ENCODE measurements at regions not wholly inside any gene's neighbourhood (a gene's known extent, or its start where the extent isn't known, plus 50 kb on each side); places are given as distances from the start of the nearest gene placed in this dataset.

DNA sequence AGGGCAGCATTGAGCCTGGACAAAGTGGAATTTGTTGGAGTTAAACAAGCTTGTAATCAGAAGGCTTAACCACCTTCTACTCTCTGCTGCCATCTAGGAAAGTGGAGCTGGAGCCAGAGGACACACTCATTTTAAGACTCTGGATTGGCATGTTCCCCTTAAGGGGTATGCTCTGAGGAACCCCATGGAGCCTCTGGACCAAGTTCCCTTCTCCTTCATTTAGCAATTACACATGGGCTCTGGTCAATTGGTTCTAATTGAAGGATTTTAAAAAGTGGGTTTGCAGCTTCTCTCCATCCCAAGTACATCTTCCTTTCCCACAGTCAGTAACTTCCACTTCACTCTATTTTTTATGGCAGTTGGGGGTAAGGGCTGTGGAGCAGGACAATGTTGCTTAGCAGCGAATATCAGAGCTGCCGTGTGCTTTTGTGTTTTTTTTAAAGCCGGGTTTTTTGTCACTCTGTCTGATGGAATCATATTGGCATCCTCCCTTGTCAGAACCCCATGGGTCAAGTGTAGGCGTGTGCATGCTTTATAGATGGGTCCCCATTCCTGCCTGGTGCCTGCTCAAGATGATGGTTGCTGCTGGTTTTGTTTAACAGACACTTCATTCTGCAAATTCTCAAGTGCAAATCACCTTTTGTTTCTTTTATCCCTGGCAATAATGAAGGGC is 330.7 kb upstream of the ADAMTSL1 start:
- no peaks in the 10 kb centered on the region for H3K4me1 ChIP-seq
- no peak overlapping the region for H3K27ac ChIP-seq
- peak; percentile 35 for ATAC-seq
- H3K4me3 ChIP-seq = no peak overlapping the region
- TF ChIP-seq, protein P1, sequence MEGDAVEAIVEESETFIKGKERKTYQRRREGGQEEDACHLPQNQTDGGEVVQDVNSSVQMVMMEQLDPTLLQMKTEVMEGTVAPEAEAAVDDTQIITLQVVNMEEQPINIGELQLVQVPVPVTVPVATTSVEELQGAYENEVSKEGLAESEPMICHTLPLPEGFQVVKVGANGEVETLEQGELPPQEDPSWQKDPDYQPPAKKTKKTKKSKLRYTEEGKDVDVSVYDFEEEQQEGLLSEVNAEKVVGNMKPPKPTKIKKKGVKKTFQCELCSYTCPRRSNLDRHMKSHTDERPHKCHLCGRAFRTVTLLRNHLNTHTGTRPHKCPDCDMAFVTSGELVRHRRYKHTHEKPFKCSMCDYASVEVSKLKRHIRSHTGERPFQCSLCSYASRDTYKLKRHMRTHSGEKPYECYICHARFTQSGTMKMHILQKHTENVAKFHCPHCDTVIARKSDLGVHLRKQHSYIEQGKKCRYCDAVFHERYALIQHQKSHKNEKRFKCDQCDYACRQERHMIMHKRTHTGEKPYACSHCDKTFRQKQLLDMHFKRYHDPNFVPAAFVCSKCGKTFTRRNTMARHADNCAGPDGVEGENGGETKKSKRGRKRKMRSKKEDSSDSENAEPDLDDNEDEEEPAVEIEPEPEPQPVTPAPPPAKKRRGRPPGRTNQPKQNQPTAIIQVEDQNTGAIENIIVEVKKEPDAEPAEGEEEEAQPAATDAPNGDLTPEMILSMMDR (IDR thresholded peaks at IDR 0.05) = peak; percentile 25
- no peaks in the 10 kb centered on the region for H3K27me3 ChIP-seq
- intact Hi-C loops (cut with DNase I) = no loop called here
- H3K36me3 ChIP-seq = no peaks in the 10 kb centered on the region
- no peaks in the 10 kb centered on the region for H3K9me3 ChIP-seq
- DNase-seq = no peak

DNA sequence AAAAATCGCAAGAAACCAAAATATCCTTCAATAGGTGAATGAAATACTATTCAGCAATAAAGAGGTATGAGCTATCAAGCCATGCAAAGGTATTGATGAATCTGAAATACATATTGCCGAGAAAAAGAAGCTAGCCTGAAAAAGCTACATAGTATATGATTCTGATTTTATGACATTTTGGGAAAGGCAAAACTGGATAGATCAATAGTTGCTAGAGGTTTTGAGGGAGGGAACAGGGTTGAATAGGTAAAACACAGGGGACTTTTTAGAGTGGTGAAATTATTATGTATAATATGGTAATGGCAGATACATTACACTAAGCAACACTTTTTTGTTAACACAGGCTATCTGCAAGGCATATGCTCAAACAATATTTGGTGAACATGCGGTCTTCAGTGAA is 327.6 kb upstream of the ADAMTSL1 start:
- H3K4me3 ChIP-seq = no peak overlapping the region
- H3K9me3 ChIP-seq = no peaks in the 10 kb centered on the region
- H3K27me3 ChIP-seq = no peaks in the 10 kb centered on the region
- no peaks in the 10 kb centered on the region for H3K4me1 ChIP-seq
- DNase-seq (no peak), ATAC-seq (no peak)
- H3K36me3 ChIP-seq = no peaks in the 10 kb centered on the region
- TF ChIP-seq, protein P1 (IDR thresholded peaks at IDR 0.05) = no peak
- intact Hi-C loops (cut with DNase I) = no loop called here
- no peak overlapping the region for H3K27ac ChIP-seq

DNA sequence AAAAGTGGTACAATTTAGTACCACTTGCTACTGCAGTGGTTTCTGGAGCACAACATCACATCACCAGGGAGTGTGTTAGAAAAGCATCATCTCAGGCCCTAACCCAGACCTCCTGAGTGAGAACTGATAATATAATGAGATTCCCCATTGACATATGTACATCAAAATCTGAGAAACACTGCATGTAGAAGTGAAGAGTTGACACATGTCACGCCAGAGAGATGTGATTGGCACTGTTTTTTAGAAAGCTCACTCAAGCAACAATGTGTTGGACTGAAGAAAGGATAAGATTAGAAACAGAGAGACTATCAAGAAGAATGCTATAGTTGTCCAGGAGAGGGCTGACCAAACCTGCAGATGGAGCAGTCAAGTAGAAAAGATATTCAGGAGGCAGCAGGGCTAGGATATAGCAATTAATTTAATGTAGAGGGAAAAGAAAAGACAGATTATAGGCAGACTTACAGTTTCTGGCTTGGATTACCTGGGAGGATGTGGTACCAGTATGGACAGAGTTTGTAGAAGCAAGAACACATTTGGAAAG is 324.4 kb upstream of the ADAMTSL1 start:
- Histone ChIP-seq H3K4me3 (no peak overlapping the region), H3K27me3 (no peaks in the 10 kb centered on the region), H3K9me3 (no peaks in the 10 kb centered on the region), H3K27ac (no peak overlapping the region), H3K36me3 (no peaks in the 10 kb centered on the region), H3K4me1 (no peaks in the 10 kb centered on the region)
- DNase-seq (no peak), ATAC-seq (no peak)
- intact Hi-C loops (cut with DNase I) = no loop called here
- TF ChIP-seq, protein P1 (IDR thresholded peaks at IDR 0.05) = no peak

DNA sequence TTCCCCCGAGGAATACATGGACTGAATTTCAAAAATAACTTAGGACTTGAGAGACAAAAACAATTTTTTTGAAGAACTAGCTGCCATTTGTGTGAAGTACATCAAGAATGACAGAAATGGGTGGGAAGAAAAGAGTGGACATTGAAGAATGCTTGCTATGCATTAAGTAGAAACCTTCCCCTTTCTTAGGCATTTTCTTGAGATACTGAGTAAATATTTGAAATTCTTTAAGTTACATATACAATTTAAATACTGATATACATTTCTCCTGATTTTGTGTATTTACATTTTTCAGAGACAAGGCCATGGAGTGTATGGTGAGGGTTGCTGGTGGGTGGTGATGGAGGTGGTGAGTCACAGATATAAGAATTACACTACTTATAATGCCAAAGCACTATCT is 319.3 kb upstream of the ADAMTSL1 start:
- intact Hi-C loops (cut with DNase I) = no loop called here
- no peaks in the 10 kb centered on the region for H3K9me3 ChIP-seq
- ATAC-seq = no peak
- H3K27me3 ChIP-seq = no peaks in the 10 kb centered on the region
- no peaks in the 10 kb centered on the region for H3K4me1 ChIP-seq
- H3K27ac ChIP-seq = no peak overlapping the region
- no peak for DNase-seq
- TF ChIP-seq, protein P1 (IDR thresholded peaks at IDR 0.05) = no peak
- no peaks in the 10 kb centered on the region for H3K36me3 ChIP-seq
- H3K4me3 ChIP-seq = no peak overlapping the region

DNA sequence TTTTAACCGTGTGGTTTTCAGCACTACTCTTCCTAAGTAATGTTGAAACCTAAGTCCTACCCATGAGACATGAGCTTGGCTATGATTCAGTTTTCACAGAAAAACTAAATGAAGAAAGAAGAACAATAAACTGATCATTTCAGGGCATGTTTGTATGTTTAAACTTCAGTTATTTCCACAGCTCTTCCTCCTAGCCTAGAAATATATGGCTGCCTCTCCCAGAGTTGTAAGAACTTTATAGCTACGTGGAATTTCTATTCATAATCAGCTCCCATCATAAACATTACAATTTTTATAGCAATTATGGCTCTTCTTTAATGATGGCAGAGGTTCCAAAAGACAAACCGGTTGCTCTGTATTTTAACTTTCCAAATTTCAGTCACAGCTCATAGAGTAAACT is 314.7 kb upstream of the ADAMTSL1 start:
- no peak overlapping the region for H3K4me3 ChIP-seq
- ATAC-seq (no peak), DNase-seq (no peak)
- intact Hi-C loops (cut with DNase I) = no loop called here
- no peaks in the 10 kb centered on the region for H3K4me1 ChIP-seq
- H3K27ac ChIP-seq = no peak overlapping the region
- H3K9me3 ChIP-seq = no peaks in the 10 kb centered on the region
- no peaks in the 10 kb centered on the region for H3K27me3 ChIP-seq
- no peaks in the 10 kb centered on the region for H3K36me3 ChIP-seq
- TF ChIP-seq, protein P1 (IDR thresholded peaks at IDR 0.05) = no peak
